ENCODE measurements at regions not wholly inside any gene's neighbourhood (a gene's known extent, or its start where the extent isn't known, plus 50 kb on each side); places are given as distances from the start of the nearest gene placed in this dataset.

DNA sequence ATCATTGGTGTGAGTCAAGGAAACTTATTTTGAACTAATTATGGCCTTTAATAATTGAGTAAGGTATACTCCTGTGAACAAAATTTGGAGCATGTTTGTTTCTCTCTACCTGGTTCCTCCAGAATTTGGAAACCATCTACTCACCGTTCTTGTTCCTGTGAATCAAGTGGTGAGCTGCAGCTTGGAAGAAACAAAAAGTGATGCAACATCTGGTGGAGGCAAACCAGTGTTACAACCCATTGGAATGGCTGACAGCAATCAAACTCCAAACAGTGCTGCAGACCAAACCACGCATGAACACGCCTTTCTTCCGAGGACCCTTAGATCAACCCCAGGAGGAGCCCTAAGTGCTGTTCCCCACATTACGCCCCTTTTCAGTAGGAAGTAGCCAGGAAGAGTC, 104.7 kb upstream of the VASH1 start:
- DNase-seq (ENCODE audit: low read depth in 1 of 2, low spot score in 1 of 2) = no peak
- H3K4me3 ChIP-seq (replicated peaks; ENCODE audit: insufficient read depth, low read length) = no peak overlapping the region
- no peak overlapping the region for H3K27ac ChIP-seq (replicated peaks)
- TF ChIP-seq POLR2AphosphoS5 (IDR thresholded peaks at IDR 0.05; ENCODE audit: low read depth) = no peak
- TF ChIP-seq SPI1 (IDR thresholded peaks at IDR 0.05; ENCODE audit: borderline replicate concordance, low read depth) = no peak
- no peak for TF ChIP-seq GABPA (IDR thresholded peaks at IDR 0.05; ENCODE audit: low read depth)
- no peak for TF ChIP-seq CTCF (IDR thresholded peaks at IDR 0.05; ENCODE audit: insufficient read depth, low read length)
- TF ChIP-seq, protein P1, sequence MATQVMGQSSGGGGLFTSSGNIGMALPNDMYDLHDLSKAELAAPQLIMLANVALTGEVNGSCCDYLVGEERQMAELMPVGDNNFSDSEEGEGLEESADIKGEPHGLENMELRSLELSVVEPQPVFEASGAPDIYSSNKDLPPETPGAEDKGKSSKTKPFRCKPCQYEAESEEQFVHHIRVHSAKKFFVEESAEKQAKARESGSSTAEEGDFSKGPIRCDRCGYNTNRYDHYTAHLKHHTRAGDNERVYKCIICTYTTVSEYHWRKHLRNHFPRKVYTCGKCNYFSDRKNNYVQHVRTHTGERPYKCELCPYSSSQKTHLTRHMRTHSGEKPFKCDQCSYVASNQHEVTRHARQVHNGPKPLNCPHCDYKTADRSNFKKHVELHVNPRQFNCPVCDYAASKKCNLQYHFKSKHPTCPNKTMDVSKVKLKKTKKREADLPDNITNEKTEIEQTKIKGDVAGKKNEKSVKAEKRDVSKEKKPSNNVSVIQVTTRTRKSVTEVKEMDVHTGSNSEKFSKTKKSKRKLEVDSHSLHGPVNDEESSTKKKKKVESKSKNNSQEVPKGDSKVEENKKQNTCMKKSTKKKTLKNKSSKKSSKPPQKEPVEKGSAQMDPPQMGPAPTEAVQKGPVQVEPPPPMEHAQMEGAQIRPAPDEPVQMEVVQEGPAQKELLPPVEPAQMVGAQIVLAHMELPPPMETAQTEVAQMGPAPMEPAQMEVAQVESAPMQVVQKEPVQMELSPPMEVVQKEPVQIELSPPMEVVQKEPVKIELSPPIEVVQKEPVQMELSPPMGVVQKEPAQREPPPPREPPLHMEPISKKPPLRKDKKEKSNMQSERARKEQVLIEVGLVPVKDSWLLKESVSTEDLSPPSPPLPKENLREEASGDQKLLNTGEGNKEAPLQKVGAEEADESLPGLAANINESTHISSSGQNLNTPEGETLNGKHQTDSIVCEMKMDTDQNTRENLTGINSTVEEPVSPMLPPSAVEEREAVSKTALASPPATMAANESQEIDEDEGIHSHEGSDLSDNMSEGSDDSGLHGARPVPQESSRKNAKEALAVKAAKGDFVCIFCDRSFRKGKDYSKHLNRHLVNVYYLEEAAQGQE (IDR thresholded peaks at IDR 0.05; ENCODE audit: insufficient replicate concordance, low read depth) = no peak
- H3K27me3 ChIP-seq (ENCODE audit: insufficient read depth, poor library complexity, severe bottlenecking) = no peaks in the 10 kb centered on the region

- no peak for DNase-seq (ENCODE audit: low read depth in 1 of 2, low spot score in 1 of 2)
- H3K4me3 ChIP-seq (replicated peaks; ENCODE audit: insufficient read depth, low read length) = no peak overlapping the region
Measured at GRCh38 chr14:76657404-76657803, 103.9 kb upstream of the VASH1 start.

DNA sequence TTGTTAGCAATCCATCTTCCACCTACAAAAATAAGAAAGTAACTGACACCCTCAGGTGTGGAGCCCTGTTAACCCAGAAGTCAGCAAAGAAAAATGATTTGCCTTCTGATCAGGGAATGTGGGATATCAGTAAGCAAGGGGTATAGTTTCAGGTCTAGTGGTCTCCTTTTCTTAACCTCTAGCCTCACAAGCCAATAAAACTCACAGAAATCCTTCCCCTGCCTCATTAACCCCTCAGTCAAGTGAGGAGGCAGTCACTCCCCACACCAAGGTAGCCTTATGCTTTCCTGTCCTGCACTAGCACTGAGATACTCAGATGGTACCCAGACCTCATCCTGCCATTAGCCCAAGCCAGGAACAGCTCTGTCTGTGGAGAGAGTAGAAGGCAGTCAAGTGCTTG, 103.4 kb upstream of the VASH1 start:
- Histone ChIP-seq H3K27ac (replicated peaks) (no peak overlapping the region), H3K27me3 (ENCODE audit: insufficient read depth, poor library complexity, severe bottlenecking) (no peaks in the 10 kb centered on the region), H3K4me3 (replicated peaks; ENCODE audit: insufficient read depth, low read length) (no peak overlapping the region)
- no peak for TF ChIP-seq SPI1 (IDR thresholded peaks at IDR 0.05; ENCODE audit: borderline replicate concordance, low read depth)
- TF ChIP-seq CTCF (IDR thresholded peaks at IDR 0.05; ENCODE audit: insufficient read depth, low read length) = no peak
- TF ChIP-seq, protein P1 (IDR thresholded peaks at IDR 0.05; ENCODE audit: insufficient replicate concordance, low read depth) = no peak
- TF ChIP-seq GABPA (IDR thresholded peaks at IDR 0.05; ENCODE audit: low read depth) = no peak
- no peak for TF ChIP-seq POLR2AphosphoS5 (IDR thresholded peaks at IDR 0.05; ENCODE audit: low read depth)
- DNase-seq (ENCODE audit: low read depth in 1 of 2, low spot score in 1 of 2) = no peak

More at GRCh38 chr14:76657404-76657803, 103.9 kb upstream of the VASH1 start:
- TF ChIP-seq GABPA (IDR thresholded peaks at IDR 0.05; ENCODE audit: low read depth) (no peak), POLR2AphosphoS5 (IDR thresholded peaks at IDR 0.05; ENCODE audit: low read depth) (no peak), CTCF (IDR thresholded peaks at IDR 0.05; ENCODE audit: insufficient read depth, low read length) (no peak), SPI1 (IDR thresholded peaks at IDR 0.05; ENCODE audit: borderline replicate concordance, low read depth) (no peak)
- TF ChIP-seq, protein P1 (IDR thresholded peaks at IDR 0.05; ENCODE audit: insufficient replicate concordance, low read depth) = no peak
- no peak overlapping the region for H3K27ac ChIP-seq (replicated peaks)
- no peaks in the 10 kb centered on the region for H3K27me3 ChIP-seq (ENCODE audit: insufficient read depth, poor library complexity, severe bottlenecking)

All from HL-60 (cell line).